ENCODE measurements at regions not wholly inside any gene's neighbourhood (a gene's known extent, or its start where the extent isn't known, plus 50 kb on each side); places are given as distances from the start of the nearest gene placed in this dataset.

DNA sequence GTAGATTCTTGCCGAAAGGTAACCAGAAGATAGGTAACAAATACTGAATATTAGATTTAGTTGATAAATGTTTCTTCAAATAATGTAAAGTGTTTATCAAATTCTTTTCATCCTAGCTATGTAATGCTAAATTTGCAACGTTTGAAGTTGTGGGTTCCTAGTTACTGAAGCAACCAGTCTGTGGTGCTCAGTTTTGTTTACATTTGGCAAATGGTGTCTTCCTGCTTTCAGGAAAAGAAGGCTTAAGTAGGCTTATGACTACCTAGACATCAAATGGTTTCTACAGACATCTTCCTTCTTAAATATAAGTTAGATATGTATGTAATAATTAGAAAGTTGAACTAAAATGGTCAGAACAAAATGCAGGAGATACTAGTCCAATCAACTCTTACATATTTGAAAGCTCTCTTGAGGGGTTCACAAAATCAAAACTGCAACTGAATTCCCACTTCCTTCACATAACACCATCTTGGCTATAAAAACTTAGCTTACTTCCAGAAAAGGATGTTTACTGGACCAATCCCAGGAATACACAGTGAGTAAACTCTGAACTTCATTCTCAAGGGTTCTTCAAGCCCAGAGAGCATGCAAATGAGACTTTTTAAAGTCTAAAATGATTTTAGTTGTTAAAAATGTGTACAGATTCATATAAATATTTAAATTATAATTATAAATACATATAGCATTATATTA, 125.7 kb upstream of the ITGA1 start:
- H3F3A ChIP-seq (ENCODE audit: insufficient read depth, low read length, poor library complexity, severe bottlenecking): no peaks in the 10 kb centered on the region
- H3K4me2 ChIP-seq (ENCODE audit: low read length): no peak overlapping the region
- H3K27me3 ChIP-seq (ENCODE audit: insufficient read depth, low read depth, low read length): no peaks in the 10 kb centered on the region
- H3K79me2 ChIP-seq (replicated peaks; ENCODE audit: insufficient read depth, low read length): no peaks in the 10 kb centered on the region
- H3K27ac ChIP-seq (ENCODE audit: low read length): no peak overlapping the region
- no peaks in the 10 kb centered on the region for H3K36me3 ChIP-seq (ENCODE audit: insufficient read depth, low read length)
- no peaks in the 10 kb centered on the region for H3K9me3 ChIP-seq (ENCODE audit: low read length)
- no peak overlapping the region for H2AFZ ChIP-seq (ENCODE audit: low read depth, low read length)
- no peaks in the 10 kb centered on the region for H4K20me1 ChIP-seq (ENCODE audit: insufficient read depth)
- no peak for TF ChIP-seq SMC3 (conservative IDR thresholded peaks at IDR 0.05; ENCODE audit: poor library complexity)
- TF ChIP-seq POLR2AphosphoS5 (IDR thresholded peaks at IDR 0.05): no peak
- TF ChIP-seq MXI1 (conservative IDR thresholded peaks at IDR 0.05; ENCODE audit: poor library complexity, severe bottlenecking): no peak
- TF ChIP-seq, protein P1, sequence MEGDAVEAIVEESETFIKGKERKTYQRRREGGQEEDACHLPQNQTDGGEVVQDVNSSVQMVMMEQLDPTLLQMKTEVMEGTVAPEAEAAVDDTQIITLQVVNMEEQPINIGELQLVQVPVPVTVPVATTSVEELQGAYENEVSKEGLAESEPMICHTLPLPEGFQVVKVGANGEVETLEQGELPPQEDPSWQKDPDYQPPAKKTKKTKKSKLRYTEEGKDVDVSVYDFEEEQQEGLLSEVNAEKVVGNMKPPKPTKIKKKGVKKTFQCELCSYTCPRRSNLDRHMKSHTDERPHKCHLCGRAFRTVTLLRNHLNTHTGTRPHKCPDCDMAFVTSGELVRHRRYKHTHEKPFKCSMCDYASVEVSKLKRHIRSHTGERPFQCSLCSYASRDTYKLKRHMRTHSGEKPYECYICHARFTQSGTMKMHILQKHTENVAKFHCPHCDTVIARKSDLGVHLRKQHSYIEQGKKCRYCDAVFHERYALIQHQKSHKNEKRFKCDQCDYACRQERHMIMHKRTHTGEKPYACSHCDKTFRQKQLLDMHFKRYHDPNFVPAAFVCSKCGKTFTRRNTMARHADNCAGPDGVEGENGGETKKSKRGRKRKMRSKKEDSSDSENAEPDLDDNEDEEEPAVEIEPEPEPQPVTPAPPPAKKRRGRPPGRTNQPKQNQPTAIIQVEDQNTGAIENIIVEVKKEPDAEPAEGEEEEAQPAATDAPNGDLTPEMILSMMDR (IDR thresholded peaks at IDR 0.05; ENCODE audit: poor library complexity, severe bottlenecking): no peak
- no peak for TF ChIP-seq EZH2 (IDR thresholded peaks at IDR 0.05; ENCODE audit: borderline replicate concordance, insufficient read depth, low read length, poor library complexity, severe bottlenecking)
- TF ChIP-seq TAF1 (IDR thresholded peaks at IDR 0.05; ENCODE audit: low read depth): no peak
- TF ChIP-seq, protein P2, sequence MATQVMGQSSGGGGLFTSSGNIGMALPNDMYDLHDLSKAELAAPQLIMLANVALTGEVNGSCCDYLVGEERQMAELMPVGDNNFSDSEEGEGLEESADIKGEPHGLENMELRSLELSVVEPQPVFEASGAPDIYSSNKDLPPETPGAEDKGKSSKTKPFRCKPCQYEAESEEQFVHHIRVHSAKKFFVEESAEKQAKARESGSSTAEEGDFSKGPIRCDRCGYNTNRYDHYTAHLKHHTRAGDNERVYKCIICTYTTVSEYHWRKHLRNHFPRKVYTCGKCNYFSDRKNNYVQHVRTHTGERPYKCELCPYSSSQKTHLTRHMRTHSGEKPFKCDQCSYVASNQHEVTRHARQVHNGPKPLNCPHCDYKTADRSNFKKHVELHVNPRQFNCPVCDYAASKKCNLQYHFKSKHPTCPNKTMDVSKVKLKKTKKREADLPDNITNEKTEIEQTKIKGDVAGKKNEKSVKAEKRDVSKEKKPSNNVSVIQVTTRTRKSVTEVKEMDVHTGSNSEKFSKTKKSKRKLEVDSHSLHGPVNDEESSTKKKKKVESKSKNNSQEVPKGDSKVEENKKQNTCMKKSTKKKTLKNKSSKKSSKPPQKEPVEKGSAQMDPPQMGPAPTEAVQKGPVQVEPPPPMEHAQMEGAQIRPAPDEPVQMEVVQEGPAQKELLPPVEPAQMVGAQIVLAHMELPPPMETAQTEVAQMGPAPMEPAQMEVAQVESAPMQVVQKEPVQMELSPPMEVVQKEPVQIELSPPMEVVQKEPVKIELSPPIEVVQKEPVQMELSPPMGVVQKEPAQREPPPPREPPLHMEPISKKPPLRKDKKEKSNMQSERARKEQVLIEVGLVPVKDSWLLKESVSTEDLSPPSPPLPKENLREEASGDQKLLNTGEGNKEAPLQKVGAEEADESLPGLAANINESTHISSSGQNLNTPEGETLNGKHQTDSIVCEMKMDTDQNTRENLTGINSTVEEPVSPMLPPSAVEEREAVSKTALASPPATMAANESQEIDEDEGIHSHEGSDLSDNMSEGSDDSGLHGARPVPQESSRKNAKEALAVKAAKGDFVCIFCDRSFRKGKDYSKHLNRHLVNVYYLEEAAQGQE (IDR thresholded peaks at IDR 0.05; ENCODE audit: borderline replicate concordance): no peak
- TF ChIP-seq EP300 (conservative IDR thresholded peaks at IDR 0.05; ENCODE audit: poor library complexity, severe bottlenecking): no peak
- no peak overlapping the region for H3K9ac ChIP-seq (ENCODE audit: low read length)
- H3K4me3 ChIP-seq (ENCODE audit: low read length): no peak overlapping the region
- H3K9me2 ChIP-seq (ENCODE audit: insufficient read depth, low read length): no peaks in the 10 kb centered on the region

DNA sequence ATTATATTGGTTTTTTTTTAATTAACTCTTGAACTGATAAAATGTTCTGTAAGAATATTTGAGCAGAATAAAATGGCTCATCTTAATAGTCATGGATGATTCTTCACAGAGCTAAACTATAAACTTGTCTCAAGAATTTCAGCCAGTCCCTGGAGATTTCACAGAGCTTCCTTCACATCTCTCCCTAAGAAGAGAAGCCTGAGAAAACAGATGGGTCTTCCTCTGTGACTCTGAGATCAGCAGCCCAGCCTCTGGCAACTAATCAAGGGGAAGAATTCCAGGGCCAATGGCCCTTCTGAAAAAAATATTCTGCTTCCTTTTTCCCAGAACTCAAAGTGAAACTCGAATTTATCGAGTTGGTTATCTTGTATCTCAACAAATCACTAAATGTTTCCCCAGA, 122.2 kb upstream of the ITGA1 start:
- no peak overlapping the region for H3K27ac ChIP-seq (ENCODE audit: low read length)
- no peaks in the 10 kb centered on the region for H3K79me2 ChIP-seq (replicated peaks; ENCODE audit: insufficient read depth, low read length)
- TF ChIP-seq POLR2AphosphoS5 (IDR thresholded peaks at IDR 0.05) (no peak), EZH2 (IDR thresholded peaks at IDR 0.05; ENCODE audit: borderline replicate concordance, insufficient read depth, low read length, poor library complexity, severe bottlenecking) (no peak), MXI1 (conservative IDR thresholded peaks at IDR 0.05; ENCODE audit: poor library complexity, severe bottlenecking) (no peak), EP300 (conservative IDR thresholded peaks at IDR 0.05; ENCODE audit: poor library complexity, severe bottlenecking) (no peak), TAF1 (IDR thresholded peaks at IDR 0.05; ENCODE audit: low read depth) (no peak), SMC3 (conservative IDR thresholded peaks at IDR 0.05; ENCODE audit: poor library complexity) (no peak), RAD21 (conservative IDR thresholded peaks at IDR 0.05) (no peak)
- TF ChIP-seq, protein P1 (IDR thresholded peaks at IDR 0.05; ENCODE audit: poor library complexity, severe bottlenecking): no peak
- TF ChIP-seq, protein P2 (IDR thresholded peaks at IDR 0.05; ENCODE audit: borderline replicate concordance): no peak
- H3K27me3 ChIP-seq (ENCODE audit: insufficient read depth, low read depth, low read length): no peaks in the 10 kb centered on the region
- H3K36me3 ChIP-seq (ENCODE audit: insufficient read depth, low read length): no peaks in the 10 kb centered on the region
- H4K20me1 ChIP-seq (ENCODE audit: insufficient read depth): no peaks in the 10 kb centered on the region
- H3K4me2 ChIP-seq (ENCODE audit: low read length): no peak overlapping the region
- no peak overlapping the region for H3K9ac ChIP-seq (ENCODE audit: low read length)
- H3K9me2 ChIP-seq (ENCODE audit: insufficient read depth, low read length): no peaks in the 10 kb centered on the region
- H3F3A ChIP-seq (ENCODE audit: insufficient read depth, low read length, poor library complexity, severe bottlenecking): no peaks in the 10 kb centered on the region
- no peaks in the 10 kb centered on the region for H3K9me3 ChIP-seq (ENCODE audit: low read length)
- H3K4me3 ChIP-seq (ENCODE audit: low read length): no peak overlapping the region
- H2AFZ ChIP-seq (ENCODE audit: low read depth, low read length): no peak overlapping the region
